HCT116 (cell line): ENCODE measurements at regions not wholly inside any gene's neighbourhood (a gene's known extent, or its start where the extent isn't known, plus 50 kb on each side); places are given as distances from the start of the nearest gene placed in this dataset.

Source experiments
- FOSL1 ChIP-seq: IDR thresholded peaks from 2 replicates; pipeline ENCODE4 v1.6.1; 2012; ENCODE audit warnings: low read depth
- SP1 ChIP-seq: IDR thresholded peaks from 2 replicates; pipeline ENCODE4 v1.6.1; 2012; ENCODE audit warnings: low read depth
- TF ChIP-seq, protein P1 (sequence below), 3 experiments: fragments of 200-600 bp in 1 of 3; sonication (generic) in 1 of 3; IDR thresholded peaks in 2 of 3; conservative IDR thresholded peaks in 1 of 3; 2 replicates each; pipeline ENCODE4 v1.5.1; 2012 to 2017; ENCODE audit warnings: low read depth in 2 of 3, low read length in 2 of 3, antibody characterized with exemption in 1 of 3, borderline replicate concordance in 1 of 3, control low read depth in 1 of 3, mild to moderate bottlenecking in 1 of 3, mixed read lengths in 1 of 3, mixed run types in 1 of 3, moderate library complexity in 1 of 3; ENCODE audit not compliant: insufficient read depth in 1 of 3
- TF ChIP-seq, protein P2 (sequence below): IDR thresholded peaks from 2 replicates; pipeline ENCODE4 v1.6.1; 2012

DNA sequence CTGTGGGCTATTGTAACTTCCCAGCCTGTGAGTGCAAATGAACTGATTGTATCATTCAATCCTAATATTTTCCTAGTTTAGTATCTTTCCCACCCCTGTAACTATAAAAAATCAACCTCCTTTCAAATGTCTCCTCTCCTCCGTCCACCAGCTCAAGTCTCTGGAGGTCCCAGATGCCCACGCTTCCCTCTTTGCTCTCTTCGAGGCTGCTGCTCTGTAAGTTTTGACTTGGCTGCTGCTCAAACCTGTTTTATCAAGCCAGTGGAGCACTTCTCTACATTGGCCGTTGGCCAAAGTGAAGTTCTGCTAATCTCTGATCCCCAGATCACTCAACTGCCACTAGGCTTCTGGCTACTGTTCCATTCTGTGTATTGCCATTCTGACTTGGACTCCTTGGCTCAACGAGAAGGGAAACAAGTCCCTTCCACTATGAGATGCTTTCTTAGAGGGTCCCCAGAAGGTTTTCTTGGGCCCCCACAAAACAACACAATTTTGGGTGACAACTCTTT lies 60.7 kb upstream of the RAPGEF2 start:
- TF ChIP-seq, protein P1, sequence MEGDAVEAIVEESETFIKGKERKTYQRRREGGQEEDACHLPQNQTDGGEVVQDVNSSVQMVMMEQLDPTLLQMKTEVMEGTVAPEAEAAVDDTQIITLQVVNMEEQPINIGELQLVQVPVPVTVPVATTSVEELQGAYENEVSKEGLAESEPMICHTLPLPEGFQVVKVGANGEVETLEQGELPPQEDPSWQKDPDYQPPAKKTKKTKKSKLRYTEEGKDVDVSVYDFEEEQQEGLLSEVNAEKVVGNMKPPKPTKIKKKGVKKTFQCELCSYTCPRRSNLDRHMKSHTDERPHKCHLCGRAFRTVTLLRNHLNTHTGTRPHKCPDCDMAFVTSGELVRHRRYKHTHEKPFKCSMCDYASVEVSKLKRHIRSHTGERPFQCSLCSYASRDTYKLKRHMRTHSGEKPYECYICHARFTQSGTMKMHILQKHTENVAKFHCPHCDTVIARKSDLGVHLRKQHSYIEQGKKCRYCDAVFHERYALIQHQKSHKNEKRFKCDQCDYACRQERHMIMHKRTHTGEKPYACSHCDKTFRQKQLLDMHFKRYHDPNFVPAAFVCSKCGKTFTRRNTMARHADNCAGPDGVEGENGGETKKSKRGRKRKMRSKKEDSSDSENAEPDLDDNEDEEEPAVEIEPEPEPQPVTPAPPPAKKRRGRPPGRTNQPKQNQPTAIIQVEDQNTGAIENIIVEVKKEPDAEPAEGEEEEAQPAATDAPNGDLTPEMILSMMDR (IDR thresholded peaks at IDR 0.05 in 2 of 3, conservative IDR thresholded peaks at IDR 0.05 in 1 of 3; ENCODE audit: borderline replicate concordance in 1 of 3, insufficient read depth in 1 of 3, low read depth in 2 of 3, low read length in 2 of 3): no peak
- TF ChIP-seq, protein P2, sequence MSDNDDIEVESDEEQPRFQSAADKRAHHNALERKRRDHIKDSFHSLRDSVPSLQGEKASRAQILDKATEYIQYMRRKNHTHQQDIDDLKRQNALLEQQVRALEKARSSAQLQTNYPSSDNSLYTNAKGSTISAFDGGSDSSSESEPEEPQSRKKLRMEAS: no peak
- TF ChIP-seq SP1: no peak
- TF ChIP-seq FOSL1: no peak
